ENCODE measurements at regions not wholly inside any gene's neighbourhood (a gene's known extent, or its start where the extent isn't known, plus 50 kb on each side); places are given as distances from the start of the nearest gene placed in this dataset.

GRCh38 chr2:217274578-217274977, 414.7 kb upstream of the TNP1 start:
- no peak for TF ChIP-seq CTCF (IDR thresholded peaks at IDR 0.05)
- POLR2A ChIA-PET: no interaction called here
- CTCF ChIA-PET: no interaction called here
- intact Hi-C loops (cut with micrococcal nuclease): no loop called here
- DNase-seq: no peak
- Mint-ChIP-seq H3K4me1 (no peaks in the 10 kb centered on the region), H3K9me3 (no peaks in the 10 kb centered on the region), H3K4me3 (no peak overlapping the region), H3K27ac (no peak overlapping the region), H3K27me3 (peaks cover 28% of the 10 kb centered on the region), H3K36me3 (ENCODE audit: low read depth) (no peaks in the 10 kb centered on the region)
- ATAC-seq (ENCODE audit: low read depth): no peak

GRCh38 chr2:217273851-217274250, 414.0 kb upstream of the TNP1 start:
- no peak for TF ChIP-seq CTCF (IDR thresholded peaks at IDR 0.05)
- POLR2A ChIA-PET: no interaction called here
- intact Hi-C loops (cut with micrococcal nuclease): no loop called here
- H3K4me1 Mint-ChIP-seq: no peaks in the 10 kb centered on the region
- no peak overlapping the region for H3K4me3 Mint-ChIP-seq
- peaks cover 36% of the 10 kb centered on the region for H3K27me3 Mint-ChIP-seq
- DNase-seq (no peak), ATAC-seq (ENCODE audit: low read depth) (no peak)
- no peaks in the 10 kb centered on the region for H3K9me3 Mint-ChIP-seq
- H3K27ac Mint-ChIP-seq: no peak overlapping the region
- H3K36me3 Mint-ChIP-seq (ENCODE audit: low read depth): no peaks in the 10 kb centered on the region
- CTCF ChIA-PET: no interaction called here

- no peak for ATAC-seq (ENCODE audit: low read depth)
- H3K27me3 Mint-ChIP-seq: peaks cover 39% of the 10 kb centered on the region
- H3K9me3 Mint-ChIP-seq: no peaks in the 10 kb centered on the region
Observed at GRCh38 chr2:217273162-217273561, 413.3 kb upstream of the TNP1 start.

GRCh38 chr2:217271813-217272212, 411.9 kb upstream of the TNP1 start:
- no peak for TF ChIP-seq CTCF (IDR thresholded peaks at IDR 0.05)
- Mint-ChIP-seq H3K36me3 (ENCODE audit: low read depth) (no peaks in the 10 kb centered on the region), H3K4me3 (no peak overlapping the region), H3K4me1 (no peaks in the 10 kb centered on the region), H3K9me3 (peaks cover 7% of the 10 kb centered on the region), H3K27me3 (peaks cover 47% of the 10 kb centered on the region), H3K27ac (no peak overlapping the region)
- DNase-seq (no peak), ATAC-seq (ENCODE audit: low read depth) (no peak)
- ChIA-PET POLR2A (no interaction called here), CTCF (no interaction called here)
- intact Hi-C loops (cut with micrococcal nuclease): no loop called here

More at GRCh38 chr2:217273162-217273561, 413.3 kb upstream of the TNP1 start:
- POLR2A ChIA-PET: no interaction called here
- H3K4me3 Mint-ChIP-seq: no peak overlapping the region
- intact Hi-C loops (cut with micrococcal nuclease): no loop called here
- no peak for DNase-seq
- H3K36me3 Mint-ChIP-seq (ENCODE audit: low read depth): no peaks in the 10 kb centered on the region
- H3K4me1 Mint-ChIP-seq: no peaks in the 10 kb centered on the region
- CTCF ChIA-PET: no interaction called here
- TF ChIP-seq CTCF (IDR thresholded peaks at IDR 0.05): no peak
- no peak overlapping the region for H3K27ac Mint-ChIP-seq

- ATAC-seq (ENCODE audit: low read depth) (no peak), DNase-seq (no peak)
- no peak for TF ChIP-seq CTCF (IDR thresholded peaks at IDR 0.05)
- no peak overlapping the region for H3K27ac Mint-ChIP-seq
- H3K36me3 Mint-ChIP-seq (ENCODE audit: low read depth): no peaks in the 10 kb centered on the region
- ChIA-PET CTCF (no interaction called here), POLR2A (no interaction called here)
- no peak overlapping the region for H3K4me3 Mint-ChIP-seq
- intact Hi-C loops (cut with micrococcal nuclease): no loop called here
- peaks cover 49% of the 10 kb centered on the region for H3K27me3 Mint-ChIP-seq
- no peaks in the 10 kb centered on the region for H3K4me1 Mint-ChIP-seq
- H3K9me3 Mint-ChIP-seq: peaks cover 14% of the 10 kb centered on the region
Observed at GRCh38 chr2:217270485-217271121, 410.7 kb upstream of the TNP1 start.

Measured in activated B cell treated with CpG ODN at 0.5 μM for 24 hours (primary cell).